GM06990 (cell line): ENCODE measurements at regions not wholly inside any gene's neighbourhood (a gene's known extent, or its start where the extent isn't known, plus 50 kb on each side); places are given as distances from the start of the nearest gene placed in this dataset.

Experiments used
- DNase-seq: peaks from one replicate; pipeline ENCODE4 v3.0.0-alpha.2; 2011; ENCODE audit not compliant: insufficient read length; ENCODE audit errors: extremely low read depth
- H3K27me3 ChIP-seq: replicated peaks from 2 replicates; pipeline ENCODE4 v1.6.0; 2011; ENCODE audit warnings: low read length; ENCODE audit not compliant: control insufficient read depth, insufficient read depth
- H3K36me3 ChIP-seq: 2 replicates; pipeline ENCODE4 v1.5.1; 2011; ENCODE audit warnings: low read length; ENCODE audit not compliant: control insufficient read depth, insufficient read depth
- H3K4me3 ChIP-seq: replicated peaks from 2 replicates; pipeline ENCODE4 v1.5.1; 2011; ENCODE audit warnings: low read depth, mild to moderate bottlenecking, control low read depth, low read length
- CTCF ChIP-seq: IDR thresholded peaks from 2 replicates; pipeline ENCODE4 v1.5.1; 2011; ENCODE audit warnings: low read length, control low read depth, mild to moderate bottlenecking, inconsistent platforms; ENCODE audit not compliant: insufficient read depth, poor library complexity, severe bottlenecking

DNA sequence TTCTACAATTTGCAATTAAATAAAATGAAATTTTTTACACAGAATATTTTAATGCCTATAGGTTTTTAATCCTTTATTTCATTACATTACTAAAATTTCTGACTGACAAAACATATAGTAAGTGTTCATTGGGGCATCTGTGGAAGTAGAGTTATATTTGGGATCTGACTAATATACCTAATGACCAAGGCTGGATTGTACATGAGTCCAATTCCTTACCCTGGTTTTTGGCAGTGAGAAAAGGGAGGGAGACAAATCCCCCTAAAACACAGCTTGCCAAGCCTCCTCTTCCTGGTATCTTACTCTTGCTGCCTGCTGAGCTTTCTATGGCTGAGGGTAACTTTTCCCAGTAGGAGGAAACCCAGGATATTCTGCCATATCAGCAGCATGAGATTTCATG is 149.4 kb upstream of the CDH20 start:
- no peaks in the 10 kb centered on the region for H3K27me3 ChIP-seq
- H3K4me3 ChIP-seq, result no peak overlapping the region
- DNase-seq, result no peak
- no peak for TF ChIP-seq CTCF
- no peaks in the 10 kb centered on the region for H3K36me3 ChIP-seq

DNA sequence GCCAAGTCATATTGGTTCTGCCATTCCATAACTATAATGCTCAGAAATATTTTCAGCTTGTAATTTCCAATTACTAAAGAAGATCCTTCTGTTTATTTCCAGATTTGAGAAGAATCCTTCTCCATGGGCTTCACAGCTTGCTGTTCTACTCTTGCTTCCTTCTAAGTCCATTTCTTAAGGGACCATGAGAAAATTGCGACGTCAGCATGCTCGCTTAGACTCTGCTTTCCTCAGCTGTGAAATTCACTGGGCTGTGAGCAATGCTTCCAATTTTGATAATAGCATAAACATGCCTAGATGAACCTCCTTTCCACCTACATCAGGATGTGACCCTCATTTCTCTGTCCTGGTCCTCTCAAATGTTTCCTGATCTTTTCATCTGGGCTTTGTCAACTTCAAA is 145.3 kb upstream of the CDH20 start:
- Histone ChIP-seq H3K4me3 (no peak overlapping the region), H3K36me3 (no peaks in the 10 kb centered on the region), H3K27me3 (no peaks in the 10 kb centered on the region)
- no peak for TF ChIP-seq CTCF
- no peak for DNase-seq

GRCh38 chr18:61189376-61189775 is 143.9 kb upstream of the CDH20 start:
- no peaks in the 10 kb centered on the region for H3K27me3 ChIP-seq
- no peak for TF ChIP-seq CTCF
- no peak for DNase-seq
- no peaks in the 10 kb centered on the region for H3K36me3 ChIP-seq
- no peak overlapping the region for H3K4me3 ChIP-seq

- Histone ChIP-seq H3K27me3 (no peaks in the 10 kb centered on the region), H3K4me3 (no peak overlapping the region), H3K36me3 (no peaks in the 10 kb centered on the region)
- no peak for DNase-seq
- TF ChIP-seq CTCF, result no peak
These were observed 138.5 kb upstream of the CDH20 start for GRCh38 chr18:61194726-61195125.

DNA sequence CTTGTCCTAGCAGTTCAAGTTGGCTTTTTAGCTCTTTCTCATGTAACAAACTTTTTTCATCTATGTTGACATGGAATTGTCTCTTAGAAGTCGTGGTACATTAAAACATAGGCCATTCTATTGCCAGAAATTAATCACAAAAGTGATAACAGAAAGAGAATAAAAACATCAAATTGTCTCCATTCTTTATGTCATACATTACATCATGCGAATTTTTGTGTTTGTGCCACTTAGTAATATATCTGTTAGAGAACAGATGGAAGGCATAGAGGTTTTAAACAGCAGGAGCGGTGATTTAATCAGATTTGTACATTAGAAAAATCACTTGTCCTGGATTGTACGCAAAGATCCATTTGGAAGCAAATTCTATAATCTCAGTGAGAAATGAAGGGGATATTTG is 136.5 kb upstream of the CDH20 start:
- TF ChIP-seq CTCF, result no peak
- no peak overlapping the region for H3K4me3 ChIP-seq
- no peaks in the 10 kb centered on the region for H3K27me3 ChIP-seq
- no peak for DNase-seq
- no peaks in the 10 kb centered on the region for H3K36me3 ChIP-seq

DNA sequence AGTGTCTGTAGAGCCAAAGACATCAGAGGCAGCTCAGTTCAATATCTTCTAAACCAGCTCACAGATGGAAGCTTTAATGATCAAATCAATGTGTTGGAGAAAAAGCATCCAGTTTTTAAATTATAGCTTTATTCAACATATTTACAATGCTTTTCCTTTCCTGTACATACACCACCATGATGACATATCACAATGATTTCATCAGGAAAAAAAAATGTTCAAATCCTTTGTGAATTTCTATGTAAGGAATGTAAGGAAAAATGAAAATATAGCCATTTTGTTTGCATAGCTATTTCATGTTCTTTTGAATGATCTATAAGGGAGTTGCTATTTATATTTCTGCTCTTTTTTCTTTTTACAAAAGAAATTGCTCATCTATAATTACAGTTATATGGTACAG is 134.7 kb upstream of the CDH20 start:
- Histone ChIP-seq H3K27me3 (no peaks in the 10 kb centered on the region), H3K4me3 (no peak overlapping the region), H3K36me3 (no peaks in the 10 kb centered on the region)
- no peak for DNase-seq
- TF ChIP-seq CTCF, result no peak
